Spleen (tissue), 11 donors: ENCODE measurements at regions not wholly inside any gene's neighbourhood (a gene's known extent, or its start where the extent isn't known, plus 50 kb on each side); places are given as distances from the start of the nearest gene placed in this dataset.

Experiments used
- DNase-seq: peaks from one replicate; pipeline ENCODE4 v3.0.0-alpha.2; 2020
- H3K27ac ChIP-seq, 8 donors: fragments of 200-600 bp; sonication (generic) in 7 of 8; 1 replicate in 4 of 8; 2 replicates in 4 of 8; pipeline versions ENCODE4 v1.5.0 to v1.8.0; 2016 to 2021; ENCODE audit warnings: inconsistent platforms in 4 of 8, mild to moderate bottlenecking in 4 of 8, moderate library complexity in 1 of 8
- H3K27me3 ChIP-seq, 7 donors: fragments of 200-600 bp; sonication (generic) in 6 of 7; replicated peaks in 1 of 7; 1 replicate in 4 of 7; 2 replicates in 3 of 7; pipeline versions ENCODE4 v1.5.0 to v1.8.0; 2016 to 2021; ENCODE audit warnings: inconsistent platforms in 3 of 7, mild to moderate bottlenecking in 1 of 7
- H3K36me3 ChIP-seq, 6 donors: fragments of 200-600 bp; sonication (generic) in 5 of 6; 1 replicate in 4 of 6; 2 replicates in 2 of 6; pipeline versions ENCODE4 v1.5.0 to v1.8.0; 2016 to 2021; ENCODE audit warnings: inconsistent platforms in 2 of 6
- H3K4me1 ChIP-seq, 6 donors: fragments of 200-600 bp; sonication (generic) in 5 of 6; 1 replicate in 3 of 6; 2 replicates in 3 of 6; pipeline versions ENCODE4 v1.5.0 to v1.8.0; 2016 to 2021; ENCODE audit warnings: inconsistent platforms in 3 of 6
- H3K4me3 ChIP-seq, 8 donors: fragments of 200-600 bp; sonication (generic) in 7 of 8; 1 replicate in 4 of 8; 2 replicates in 4 of 8; pipeline versions ENCODE4 v1.5.0 to v1.8.0; 2016 to 2021; ENCODE audit warnings: inconsistent platforms in 4 of 8, mild to moderate bottlenecking in 4 of 8, moderate library complexity in 2 of 8
- H3K9me3 ChIP-seq, 8 donors: fragments of 200-600 bp; sonication (generic) in 7 of 8; 1 replicate in 4 of 8; 2 replicates in 4 of 8; pipeline versions ENCODE4 v1.5.0 to v1.8.0; 2016 to 2021; ENCODE audit warnings: inconsistent platforms in 4 of 8
- POLR2A ChIP-seq, 3 donors: fragments of 450-650 bp; IDR thresholded peaks; one replicate each; pipeline ENCODE4 v1.5.1; 2017; ENCODE audit warnings: antibody characterized with exemption in 3 of 3, mild to moderate bottlenecking in 1 of 3
- POLR2AphosphoS5 ChIP-seq, 3 donors: sonication (generic); formaldehyde crosslinking; IDR thresholded peaks; one replicate each; pipeline ENCODE4 v1.5.1; 2017; ENCODE audit warnings: antibody characterized with exemption in 3 of 3
- WGBS, 5 donors: extraction: QIAGEN DNeasy Blood & Tissue Kit in 3 of 5; methylation state at CpG; one replicate each; pipeline versions ENCODE4 v1.1.5 to v1.1.7; 2013 to 2018; 5-methylcytosine and 5-hydroxymethylcytosine counted together
- intact Hi-C: fragments of 100-400 bp; cut with DNase I; formaldehyde crosslinking; loops from one replicate; pipeline ENCODE4 v1.15.0; 2023; ENCODE audit warnings: low total_unique reads
- TF ChIP-seq, protein P1 (sequence below), 11 experiments: fragments of 200-600 bp in 7 of 11; fragments of 450-650 bp in 4 of 11; sonication (generic) in 4 of 11; IDR thresholded peaks in 8 of 11; conservative IDR thresholded peaks in 3 of 11; 1 replicate in 7 of 11; 2 replicates in 4 of 11; pipeline versions ENCODE4 v1.4.0 to v1.8.0; 2016 to 2021; ENCODE audit warnings: antibody characterized with exemption in 11 of 11, inconsistent platforms in 4 of 11, mild to moderate bottlenecking in 1 of 11
- donor health status: healthy with polysubstance abuse.
- donor health status: DM: no; HTN: no; CAD: no; lungs with moderate emphysema.
- donor health status: DM: no; HTN: no; CAD: no.
- donor health status: Bipolar disorder and iron deficiency.
- donor health status: healthy.
- donor health status: DM: no; HTN: no; CAD: no.
- donor health status: DM: yes; HTN: yes; CAD: no.

GRCh38 chr16:48846277-48846676 lies 236.3 kb upstream of the N4BP1 start:
- 72 to 93% (median 82%) methylated on average over 2 of the region's 2 CpGs for WGBS, 5 donors
- Histone ChIP-seq H3K4me1 (no peaks in the 10 kb centered on the region), H3K9me3 (no peaks in the 10 kb centered on the region), H3K27me3 (no peaks in the 10 kb centered on the region), H3K36me3 (no peaks in the 10 kb centered on the region), H3K4me3 (no peak overlapping the region), H3K27ac (no peak overlapping the region)
- no peak for TF ChIP-seq POLR2A (IDR thresholded peaks at IDR 0.05)
- TF ChIP-seq, protein P1, sequence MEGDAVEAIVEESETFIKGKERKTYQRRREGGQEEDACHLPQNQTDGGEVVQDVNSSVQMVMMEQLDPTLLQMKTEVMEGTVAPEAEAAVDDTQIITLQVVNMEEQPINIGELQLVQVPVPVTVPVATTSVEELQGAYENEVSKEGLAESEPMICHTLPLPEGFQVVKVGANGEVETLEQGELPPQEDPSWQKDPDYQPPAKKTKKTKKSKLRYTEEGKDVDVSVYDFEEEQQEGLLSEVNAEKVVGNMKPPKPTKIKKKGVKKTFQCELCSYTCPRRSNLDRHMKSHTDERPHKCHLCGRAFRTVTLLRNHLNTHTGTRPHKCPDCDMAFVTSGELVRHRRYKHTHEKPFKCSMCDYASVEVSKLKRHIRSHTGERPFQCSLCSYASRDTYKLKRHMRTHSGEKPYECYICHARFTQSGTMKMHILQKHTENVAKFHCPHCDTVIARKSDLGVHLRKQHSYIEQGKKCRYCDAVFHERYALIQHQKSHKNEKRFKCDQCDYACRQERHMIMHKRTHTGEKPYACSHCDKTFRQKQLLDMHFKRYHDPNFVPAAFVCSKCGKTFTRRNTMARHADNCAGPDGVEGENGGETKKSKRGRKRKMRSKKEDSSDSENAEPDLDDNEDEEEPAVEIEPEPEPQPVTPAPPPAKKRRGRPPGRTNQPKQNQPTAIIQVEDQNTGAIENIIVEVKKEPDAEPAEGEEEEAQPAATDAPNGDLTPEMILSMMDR (IDR thresholded peaks at IDR 0.05 in 8 of 11, conservative IDR thresholded peaks at IDR 0.05 in 3 of 11) = no peak
- intact Hi-C loops = no loop called here
- no peak for DNase-seq

- Histone ChIP-seq H3K9me3 (no peaks in the 10 kb centered on the region), H3K27me3 (no peaks in the 10 kb centered on the region), H3K4me1 (no peaks in the 10 kb centered on the region), H3K27ac (peak overlapping the region in 2 of 8 donors; percentile 16 to 40), H3K4me3 (no peak overlapping the region), H3K36me3 (no peaks in the 10 kb centered on the region)
- intact Hi-C loops = no loop called here
- TF ChIP-seq POLR2A (IDR thresholded peaks at IDR 0.05) (no peak), POLR2AphosphoS5 (IDR thresholded peaks at IDR 0.05) (no peak)
- TF ChIP-seq, protein P1 (IDR thresholded peaks at IDR 0.05 in 8 of 11, conservative IDR thresholded peaks at IDR 0.05 in 3 of 11) = no peak
- DNase-seq = no peak
- 36 to 65% (median 46%) methylated on average over 2 of the region's 2 CpGs for WGBS, 5 donors
Measured at GRCh38 chr16:48845261-48845660, 235.3 kb upstream of the N4BP1 start.

DNA sequence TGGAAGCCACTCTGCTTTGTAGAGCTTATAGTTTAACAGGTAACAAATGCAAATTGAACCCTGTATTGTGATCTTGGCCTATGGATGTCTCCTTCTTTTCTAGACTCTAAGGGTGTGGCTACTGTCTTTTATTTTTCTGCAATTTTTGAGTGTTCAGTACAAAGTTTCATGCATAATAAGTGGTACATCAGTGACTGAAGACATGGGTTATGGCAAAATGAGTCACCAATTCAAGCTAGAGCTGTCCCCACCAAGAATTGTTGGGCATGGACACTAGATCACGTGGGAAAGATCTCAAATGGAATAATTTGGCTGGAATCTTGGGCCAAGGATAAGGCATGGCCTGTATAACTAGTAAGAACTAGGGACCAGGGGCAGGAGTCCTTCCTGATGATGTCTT lies 228.4 kb upstream of the N4BP1 start:
- no peak for DNase-seq
- intact Hi-C loops = no loop called here

DNA sequence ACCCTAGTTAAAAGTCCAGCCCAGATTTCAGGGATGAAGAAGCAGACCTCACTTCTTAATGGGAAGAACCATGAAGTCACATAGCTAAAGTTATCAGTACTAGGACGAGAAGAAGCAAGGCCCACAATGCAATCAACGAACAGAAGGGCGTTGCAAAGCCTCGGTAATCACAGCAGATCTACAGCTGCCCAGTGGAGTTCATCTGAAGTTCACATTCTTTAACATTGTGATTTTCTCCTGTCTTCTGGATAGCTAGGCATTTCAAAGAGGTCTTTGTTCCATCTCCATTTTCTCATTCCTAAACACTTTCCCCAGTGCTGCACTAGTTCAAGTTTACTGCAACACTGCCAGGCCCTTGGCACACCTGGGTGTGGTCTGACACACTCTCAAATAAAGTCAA lies 226.7 kb upstream of the N4BP1 start:
- Histone ChIP-seq H3K27me3 (no peaks in the 10 kb centered on the region), H3K4me3 (no peak overlapping the region), H3K9me3 (no peaks in the 10 kb centered on the region), H3K36me3 (no peaks in the 10 kb centered on the region), H3K27ac (no peak overlapping the region), H3K4me1 (no peaks in the 10 kb centered on the region)
- no peak for DNase-seq
- WGBS, 5 donors = 78 to 85% (median 82%) methylated on average over 4 of the region's 4 CpGs
- intact Hi-C loops = no loop called here
- TF ChIP-seq, protein P1 (IDR thresholded peaks at IDR 0.05 in 8 of 11, conservative IDR thresholded peaks at IDR 0.05 in 3 of 11) = no peak
- no peak for TF ChIP-seq POLR2AphosphoS5 (IDR thresholded peaks at IDR 0.05)
- no peak for TF ChIP-seq POLR2A (IDR thresholded peaks at IDR 0.05)

More for the DNA sequence above, 228.4 kb upstream of the N4BP1 start:
- Histone ChIP-seq H3K9me3 (no peaks in the 10 kb centered on the region), H3K4me1 (no peaks in the 10 kb centered on the region), H3K27me3 (no peaks in the 10 kb centered on the region), H3K4me3 (no peak overlapping the region), H3K36me3 (no peaks in the 10 kb centered on the region), H3K27ac (no peak overlapping the region)
- 21 to 48% (median 39%) methylated on average over 1 of the region's 1 CpG for WGBS, 5 donors
- TF ChIP-seq POLR2AphosphoS5 (IDR thresholded peaks at IDR 0.05) = no peak
- no peak for TF ChIP-seq POLR2A (IDR thresholded peaks at IDR 0.05)
- TF ChIP-seq, protein P1 (IDR thresholded peaks at IDR 0.05 in 8 of 11, conservative IDR thresholded peaks at IDR 0.05 in 3 of 11) = no peak
